ENCODE measurements at regions not wholly inside any gene's neighbourhood (a gene's known extent, or its start where the extent isn't known, plus 50 kb on each side); places are given as distances from the start of the nearest gene placed in this dataset.
A peak's percentile ranks its signal among the peaks of the same experiment; 100 is the strongest.
"Not testable (repeated sequence)": the region's sequence is repeated elsewhere in the genome, so short reads cannot be mapped to it uniquely, and the experiment has no call there.

DNA sequence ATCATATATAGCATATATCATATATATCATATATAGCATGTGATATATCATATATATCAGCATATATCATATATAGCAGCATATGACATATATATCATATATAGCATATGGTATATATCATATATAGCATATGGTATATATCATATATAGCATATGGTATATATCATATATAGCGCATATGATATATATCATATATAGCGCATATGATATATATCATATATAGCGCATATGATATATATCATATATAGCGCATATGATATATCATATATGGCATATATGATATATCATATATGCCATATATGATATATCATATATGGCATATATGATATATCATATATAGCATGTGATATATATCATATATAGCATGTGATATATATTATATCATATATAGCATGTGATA, 680.4 kb upstream of the HS3ST1 start:
- DNase-seq; H3K4me3 ChIP-seq (ENCODE audit: low read depth in 1 of 3, low read length in 3 of 3); H3K4me1 ChIP-seq (ENCODE audit: control insufficient read depth in 3 of 3, insufficient read depth in 2 of 3, low read depth in 1 of 3, low read length in 2 of 3); H3K36me3 ChIP-seq (ENCODE audit: control insufficient read depth in 3 of 3, insufficient read depth in 2 of 3, low read depth in 1 of 3, low read length in 3 of 3); H3K27me3 ChIP-seq (ENCODE audit: control insufficient read depth in 3 of 3, insufficient read depth in 3 of 3, low read length in 3 of 3); H3K27ac ChIP-seq (ENCODE audit: low read depth in 1 of 3, low read length in 2 of 3); H3K9me3 ChIP-seq (ENCODE audit: control insufficient read depth in 2 of 2, insufficient read depth in 1 of 2, low read depth in 1 of 2, low read length in 1 of 2): not testable (repeated sequence)
- WGBS, 3 donors, result 73 to 94% (median 89%) methylated on average over 4 of the region's 4 CpGs
- peak; percentile 83 for FAIRE-seq

- FAIRE-seq (no peak), DNase-seq (no peak)
- 71 to 83% (median 80%) methylated on average over 5 of the region's 5 CpGs for WGBS, 3 donors
- Histone ChIP-seq H3K27ac (ENCODE audit: low read depth in 1 of 3, low read length in 2 of 3) (no peak overlapping the region), H3K27me3 (ENCODE audit: control insufficient read depth in 3 of 3, insufficient read depth in 3 of 3, low read length in 3 of 3) (no peaks in the 10 kb centered on the region), H3K9me3 (ENCODE audit: control insufficient read depth in 2 of 2, insufficient read depth in 1 of 2, low read depth in 1 of 2, low read length in 1 of 2) (peaks cover 0 to under 1% of the 10 kb centered on the region in 2 donors), H3K36me3 (ENCODE audit: control insufficient read depth in 3 of 3, insufficient read depth in 2 of 3, low read depth in 1 of 3, low read length in 3 of 3) (no peaks in the 10 kb centered on the region), H3K4me1 (ENCODE audit: control insufficient read depth in 3 of 3, insufficient read depth in 2 of 3, low read depth in 1 of 3, low read length in 2 of 3) (no peaks in the 10 kb centered on the region), H3K4me3 (ENCODE audit: low read depth in 1 of 3, low read length in 3 of 3) (no peak overlapping the region)
These were observed 676.8 kb upstream of the HS3ST1 start for GRCh38 chr4:12105519-12105918.

GRCh38 chr4:12089920-12090319, 661.2 kb upstream of the HS3ST1 start:
- not testable (repeated sequence) for H3K27me3 ChIP-seq (ENCODE audit: control insufficient read depth in 3 of 3, insufficient read depth in 3 of 3, low read length in 3 of 3); H3K9me3 ChIP-seq (ENCODE audit: control insufficient read depth in 2 of 2, insufficient read depth in 1 of 2, low read depth in 1 of 2, low read length in 1 of 2); H3K27ac ChIP-seq (ENCODE audit: low read depth in 1 of 3, low read length in 2 of 3); DNase-seq; FAIRE-seq; H3K4me1 ChIP-seq (ENCODE audit: control insufficient read depth in 3 of 3, insufficient read depth in 2 of 3, low read depth in 1 of 3, low read length in 2 of 3); H3K4me3 ChIP-seq (ENCODE audit: low read depth in 1 of 3, low read length in 3 of 3); H3K36me3 ChIP-seq (ENCODE audit: control insufficient read depth in 3 of 3, insufficient read depth in 2 of 3, low read depth in 1 of 3, low read length in 3 of 3)
- WGBS, 3 donors, result 89 to 94% (median 91%) methylated on average over 21 of the region's 21 CpGs

DNA sequence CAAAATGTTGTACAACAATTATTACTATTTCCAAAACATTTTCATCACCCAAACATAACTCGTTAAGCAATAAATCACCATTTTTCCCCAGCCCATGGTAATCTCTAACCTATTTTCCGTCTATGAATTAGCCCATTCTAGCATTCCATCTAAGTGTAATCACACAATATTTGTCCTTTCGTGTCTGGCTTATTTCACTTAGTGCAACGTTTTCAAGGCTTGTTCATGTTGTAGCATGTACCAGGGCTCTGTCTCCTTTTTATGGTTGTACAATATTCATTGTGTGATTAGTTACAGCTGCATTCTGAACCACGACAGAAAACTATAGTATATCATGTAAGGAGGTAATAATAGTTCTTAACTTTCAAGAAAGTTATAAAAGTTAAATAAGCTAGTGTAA, 656.0 kb upstream of the HS3ST1 start:
- Histone ChIP-seq H3K36me3 (ENCODE audit: control insufficient read depth in 3 of 3, insufficient read depth in 2 of 3, low read depth in 1 of 3, low read length in 3 of 3) (no peaks in the 10 kb centered on the region), H3K4me1 (ENCODE audit: control insufficient read depth in 3 of 3, insufficient read depth in 2 of 3, low read depth in 1 of 3, low read length in 2 of 3) (no peaks in the 10 kb centered on the region), H3K27me3 (ENCODE audit: control insufficient read depth in 3 of 3, insufficient read depth in 3 of 3, low read length in 3 of 3) (no peaks in the 10 kb centered on the region), H3K9me3 (ENCODE audit: control insufficient read depth in 2 of 2, insufficient read depth in 1 of 2, low read depth in 1 of 2, low read length in 1 of 2) (no peaks in the 10 kb centered on the region), H3K27ac (ENCODE audit: low read depth in 1 of 3, low read length in 2 of 3) (no peak overlapping the region), H3K4me3 (ENCODE audit: low read depth in 1 of 3, low read length in 3 of 3) (no peak overlapping the region)
- DNase-seq (no peak), FAIRE-seq (no peak)
- 60 to 74% (median 61%) methylated on average over 5 of the region's 5 CpGs for WGBS, 3 donors

DNA sequence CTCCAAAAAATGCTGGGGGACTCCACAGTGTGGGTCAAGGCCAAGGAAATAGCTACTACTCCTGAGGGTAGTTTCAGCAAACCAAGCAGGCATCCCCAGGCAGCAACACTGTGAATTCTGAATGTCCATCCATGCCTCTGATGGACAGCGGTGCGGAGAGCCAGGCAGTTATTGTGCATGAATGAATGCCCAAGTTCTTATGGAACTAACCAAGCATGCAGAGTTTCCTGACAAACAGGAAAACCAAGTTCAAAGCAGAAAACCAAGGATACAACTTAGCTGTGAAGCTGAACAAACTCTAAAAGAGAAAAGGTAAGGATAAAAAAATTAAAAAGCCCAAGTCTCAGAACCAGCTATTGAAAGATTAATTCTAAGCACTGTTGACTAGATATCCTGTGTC, 642.6 kb upstream of the HS3ST1 start:
- DNase-seq (no peak), FAIRE-seq (no peak)
- Histone ChIP-seq H3K36me3 (ENCODE audit: control insufficient read depth in 3 of 3, insufficient read depth in 2 of 3, low read depth in 1 of 3, low read length in 3 of 3) (no peaks in the 10 kb centered on the region), H3K4me3 (ENCODE audit: low read depth in 1 of 3, low read length in 3 of 3) (no peak overlapping the region), H3K9me3 (ENCODE audit: control insufficient read depth in 2 of 2, insufficient read depth in 1 of 2, low read depth in 1 of 2, low read length in 1 of 2) (no peaks in the 10 kb centered on the region), H3K27ac (ENCODE audit: low read depth in 1 of 3, low read length in 2 of 3) (no peak overlapping the region), H3K4me1 (ENCODE audit: control insufficient read depth in 3 of 3, insufficient read depth in 2 of 3, low read depth in 1 of 3, low read length in 2 of 3) (no peaks in the 10 kb centered on the region), H3K27me3 (ENCODE audit: control insufficient read depth in 3 of 3, insufficient read depth in 3 of 3, low read length in 3 of 3) (no peaks in the 10 kb centered on the region)
- WGBS, 3 donors, result 92 to 94% (median 93%) methylated on average over 2 of the region's 2 CpGs

DNA sequence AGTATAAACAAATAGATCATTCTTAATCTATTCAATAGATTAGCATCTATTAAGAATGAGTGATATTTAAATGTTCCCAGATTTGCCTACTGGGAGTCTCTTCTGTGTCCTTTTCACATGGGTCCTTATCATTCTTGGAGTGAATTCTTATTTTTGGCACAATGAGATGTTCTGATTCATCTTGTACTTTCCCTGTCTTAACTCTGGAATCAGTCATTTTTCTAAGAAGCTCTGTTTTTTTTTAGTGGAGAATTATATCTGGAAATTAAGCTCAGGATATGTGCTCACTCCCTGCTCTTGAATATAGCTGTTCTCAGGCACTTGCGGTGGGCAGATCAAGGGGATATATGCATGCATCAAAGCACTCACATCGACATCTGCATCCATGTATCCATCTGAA, 625.3 kb upstream of the HS3ST1 start:
- no peak for DNase-seq

GRCh38 chr4:12053556-12053955, 624.9 kb upstream of the HS3ST1 start:
- Histone ChIP-seq H3K4me1 (ENCODE audit: control insufficient read depth in 3 of 3, insufficient read depth in 2 of 3, low read depth in 1 of 3, low read length in 2 of 3) (no peaks in the 10 kb centered on the region), H3K9me3 (ENCODE audit: control insufficient read depth in 2 of 2, insufficient read depth in 1 of 2, low read depth in 1 of 2, low read length in 1 of 2) (no peaks in the 10 kb centered on the region), H3K27me3 (ENCODE audit: control insufficient read depth in 3 of 3, insufficient read depth in 3 of 3, low read length in 3 of 3) (no peaks in the 10 kb centered on the region), H3K27ac (ENCODE audit: low read depth in 1 of 3, low read length in 2 of 3) (no peak overlapping the region), H3K36me3 (ENCODE audit: control insufficient read depth in 3 of 3, insufficient read depth in 2 of 3, low read depth in 1 of 3, low read length in 3 of 3) (no peaks in the 10 kb centered on the region), H3K4me3 (ENCODE audit: low read depth in 1 of 3, low read length in 3 of 3) (no peak overlapping the region)
- FAIRE-seq (no peak), DNase-seq (no peak)

More for the DNA sequence above, 625.3 kb upstream of the HS3ST1 start:
- no peak overlapping the region for H3K4me3 ChIP-seq (ENCODE audit: low read depth in 1 of 3, low read length in 3 of 3)
- H3K27ac ChIP-seq (ENCODE audit: low read depth in 1 of 3, low read length in 2 of 3), result no peak overlapping the region
- 79 to 86% (median 84%) methylated on average over 2 of the region's 2 CpGs for WGBS, 3 donors
- FAIRE-seq, result no peak
- H3K9me3 ChIP-seq (ENCODE audit: control insufficient read depth in 2 of 2, insufficient read depth in 1 of 2, low read depth in 1 of 2, low read length in 1 of 2), result no peaks in the 10 kb centered on the region
- no peaks in the 10 kb centered on the region for H3K27me3 ChIP-seq (ENCODE audit: control insufficient read depth in 3 of 3, insufficient read depth in 3 of 3, low read length in 3 of 3)
- H3K36me3 ChIP-seq (ENCODE audit: control insufficient read depth in 3 of 3, insufficient read depth in 2 of 3, low read depth in 1 of 3, low read length in 3 of 3), result no peaks in the 10 kb centered on the region
- H3K4me1 ChIP-seq (ENCODE audit: control insufficient read depth in 3 of 3, insufficient read depth in 2 of 3, low read depth in 1 of 3, low read length in 2 of 3), result no peaks in the 10 kb centered on the region

- Histone ChIP-seq H3K9me3 (ENCODE audit: control insufficient read depth in 2 of 2, insufficient read depth in 1 of 2, low read depth in 1 of 2, low read length in 1 of 2) (no peaks in the 10 kb centered on the region), H3K27ac (ENCODE audit: low read depth in 1 of 3, low read length in 2 of 3) (no peak overlapping the region), H3K4me1 (ENCODE audit: control insufficient read depth in 3 of 3, insufficient read depth in 2 of 3, low read depth in 1 of 3, low read length in 2 of 3) (no peaks in the 10 kb centered on the region), H3K4me3 (ENCODE audit: low read depth in 1 of 3, low read length in 3 of 3) (no peak overlapping the region), H3K36me3 (ENCODE audit: control insufficient read depth in 3 of 3, insufficient read depth in 2 of 3, low read depth in 1 of 3, low read length in 3 of 3) (no peaks in the 10 kb centered on the region), H3K27me3 (ENCODE audit: control insufficient read depth in 3 of 3, insufficient read depth in 3 of 3, low read length in 3 of 3) (no peaks in the 10 kb centered on the region)
- FAIRE-seq, result no peak
- DNase-seq, result no peak
These were observed 621.7 kb upstream of the HS3ST1 start for GRCh38 chr4:12050357-12050756.

DNA sequence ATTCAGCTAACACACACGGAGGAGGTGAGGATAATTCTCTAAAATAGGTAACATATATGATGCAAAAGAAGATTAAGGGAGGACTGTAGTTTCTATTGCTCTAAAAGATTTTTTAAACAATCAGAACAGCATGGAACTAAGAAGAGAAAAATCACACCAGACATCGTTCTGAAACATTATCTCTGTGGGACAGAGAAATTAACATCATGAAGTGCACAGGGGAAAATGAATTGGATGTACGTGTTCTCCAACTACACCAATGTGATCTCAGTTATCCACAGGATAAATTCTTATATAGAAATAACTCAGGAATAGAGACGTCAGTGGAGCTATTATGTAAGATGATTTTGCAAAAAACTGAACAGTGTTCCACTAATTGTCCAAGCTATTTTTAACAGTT, 614.1 kb upstream of the HS3ST1 start:
- no peaks in the 10 kb centered on the region for H3K4me1 ChIP-seq (ENCODE audit: control insufficient read depth in 3 of 3, insufficient read depth in 2 of 3, low read depth in 1 of 3, low read length in 2 of 3)
- FAIRE-seq, result no peak
- 80 to 82% (median 82%) methylated on average over 4 of the region's 4 CpGs for WGBS, 3 donors
- no peak for DNase-seq
- H3K9me3 ChIP-seq (ENCODE audit: control insufficient read depth in 2 of 2, insufficient read depth in 1 of 2, low read depth in 1 of 2, low read length in 1 of 2), result peaks cover 0 to 15% of the 10 kb centered on the region in 2 donors
- H3K4me3 ChIP-seq (ENCODE audit: low read depth in 1 of 3, low read length in 3 of 3), result no peak overlapping the region
- no peaks in the 10 kb centered on the region for H3K27me3 ChIP-seq (ENCODE audit: control insufficient read depth in 3 of 3, insufficient read depth in 3 of 3, low read length in 3 of 3)
- no peaks in the 10 kb centered on the region for H3K36me3 ChIP-seq (ENCODE audit: control insufficient read depth in 3 of 3, insufficient read depth in 2 of 3, low read depth in 1 of 3, low read length in 3 of 3)
- no peak overlapping the region for H3K27ac ChIP-seq (ENCODE audit: low read depth in 1 of 3, low read length in 2 of 3)

All from small intestine (tissue), 7 donors.